Left ventricle myocardium inferior (tissue), 1 donor: ENCODE measurements at regions not wholly inside any gene's neighbourhood (a gene's known extent, or its start where the extent isn't known, plus 50 kb on each side); places are given as distances from the start of the nearest gene placed in this dataset.

Source experiments
- DNase-seq: peaks from one replicate; pipeline ENCODE4 v3.0.0-alpha.2; 2020
- H3K27ac ChIP-seq: fragments of 200-600 bp; replicated peaks from 2 replicates; pipeline ENCODE4 v1.8.0; 2021
- H3K27me3 ChIP-seq: fragments of 200-600 bp; 2 replicates; pipeline ENCODE4 v1.8.0; 2021; ENCODE audit warnings: low read depth
- H3K36me3 ChIP-seq: fragments of 200-600 bp; 2 replicates; pipeline ENCODE4 v1.8.0; 2021
- H3K4me1 ChIP-seq: fragments of 200-600 bp; 2 replicates; pipeline ENCODE4 v1.8.0; 2021
- H3K4me3 ChIP-seq: fragments of 200-600 bp; 2 replicates; pipeline ENCODE4 v1.8.0; 2021; ENCODE audit warnings: mild to moderate bottlenecking, moderate library complexity
- H3K9me3 ChIP-seq: fragments of 200-600 bp; replicated peaks from 2 replicates; pipeline ENCODE4 v1.8.0; 2021
- intact Hi-C: fragments of 100-400 bp; cut with micrococcal nuclease; formaldehyde crosslinking; loops from one replicate; pipeline ENCODE4 v1.11.0; 2022
- TF ChIP-seq, protein P1 (sequence below): fragments of 200-600 bp; IDR thresholded peaks from 2 replicates; pipeline ENCODE4 v1.8.0; 2021; ENCODE audit warnings: antibody characterized with exemption, mild to moderate bottlenecking, borderline replicate concordance
- donor health status: DM: no; HTN: yes; CAD: no; lungs with severe emphysema.

DNA sequence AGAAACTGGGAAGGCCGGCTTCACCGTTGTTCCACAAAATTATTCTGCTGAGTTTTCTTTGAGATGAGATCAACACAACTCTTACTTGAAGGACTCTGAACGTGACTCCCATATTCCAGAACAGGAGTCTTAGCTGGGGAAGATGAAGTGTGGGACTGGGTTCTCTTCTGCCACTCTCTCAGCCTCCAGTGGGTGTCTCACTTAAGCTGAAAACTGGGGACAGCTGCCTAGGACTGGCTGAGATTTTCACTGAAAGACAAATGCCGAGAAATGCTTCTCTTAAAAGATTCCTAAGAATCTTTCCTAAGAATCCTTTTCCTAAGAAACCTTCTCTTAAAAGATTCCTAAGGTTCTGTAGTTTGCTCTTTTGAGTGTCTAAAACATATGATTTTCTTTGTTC is 156.6 kb upstream of the LHCGR start:
- Histone ChIP-seq H3K4me3 (no peak overlapping the region), H3K4me1 (no peaks in the 10 kb centered on the region), H3K9me3 (no peaks in the 10 kb centered on the region), H3K27me3 (no peaks in the 10 kb centered on the region), H3K27ac (no peak overlapping the region), H3K36me3 (no peaks in the 10 kb centered on the region)
- TF ChIP-seq, protein P1, sequence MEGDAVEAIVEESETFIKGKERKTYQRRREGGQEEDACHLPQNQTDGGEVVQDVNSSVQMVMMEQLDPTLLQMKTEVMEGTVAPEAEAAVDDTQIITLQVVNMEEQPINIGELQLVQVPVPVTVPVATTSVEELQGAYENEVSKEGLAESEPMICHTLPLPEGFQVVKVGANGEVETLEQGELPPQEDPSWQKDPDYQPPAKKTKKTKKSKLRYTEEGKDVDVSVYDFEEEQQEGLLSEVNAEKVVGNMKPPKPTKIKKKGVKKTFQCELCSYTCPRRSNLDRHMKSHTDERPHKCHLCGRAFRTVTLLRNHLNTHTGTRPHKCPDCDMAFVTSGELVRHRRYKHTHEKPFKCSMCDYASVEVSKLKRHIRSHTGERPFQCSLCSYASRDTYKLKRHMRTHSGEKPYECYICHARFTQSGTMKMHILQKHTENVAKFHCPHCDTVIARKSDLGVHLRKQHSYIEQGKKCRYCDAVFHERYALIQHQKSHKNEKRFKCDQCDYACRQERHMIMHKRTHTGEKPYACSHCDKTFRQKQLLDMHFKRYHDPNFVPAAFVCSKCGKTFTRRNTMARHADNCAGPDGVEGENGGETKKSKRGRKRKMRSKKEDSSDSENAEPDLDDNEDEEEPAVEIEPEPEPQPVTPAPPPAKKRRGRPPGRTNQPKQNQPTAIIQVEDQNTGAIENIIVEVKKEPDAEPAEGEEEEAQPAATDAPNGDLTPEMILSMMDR, result peak; percentile 33
- intact Hi-C loops, result no loop called here
- DNase-seq, result no peak

DNA sequence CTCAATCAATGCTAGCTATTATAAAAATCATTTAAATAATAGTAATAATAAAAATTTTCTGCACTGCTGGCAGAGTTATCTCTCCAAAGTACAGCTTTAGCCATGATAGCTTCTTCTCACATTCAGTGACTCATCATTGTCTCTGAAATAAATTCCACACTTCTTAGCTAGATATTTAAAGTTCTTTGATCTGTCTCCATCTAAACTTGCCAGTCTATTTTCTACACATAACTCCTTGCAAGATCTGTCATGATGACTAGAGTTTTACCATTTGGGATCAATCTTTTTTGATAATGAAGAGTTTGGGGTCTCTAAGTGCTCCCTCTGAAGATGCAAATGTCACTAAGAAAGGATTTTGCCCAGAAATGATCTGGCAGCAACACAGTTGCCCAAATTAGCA is 155.4 kb upstream of the LHCGR start:
- Histone ChIP-seq H3K36me3 (no peaks in the 10 kb centered on the region), H3K9me3 (no peaks in the 10 kb centered on the region), H3K27me3 (no peaks in the 10 kb centered on the region), H3K4me1 (no peaks in the 10 kb centered on the region), H3K27ac (no peak overlapping the region), H3K4me3 (no peak overlapping the region)
- TF ChIP-seq, protein P1, result no peak
- intact Hi-C loops, result no loop called here
- DNase-seq, result no peak

DNA sequence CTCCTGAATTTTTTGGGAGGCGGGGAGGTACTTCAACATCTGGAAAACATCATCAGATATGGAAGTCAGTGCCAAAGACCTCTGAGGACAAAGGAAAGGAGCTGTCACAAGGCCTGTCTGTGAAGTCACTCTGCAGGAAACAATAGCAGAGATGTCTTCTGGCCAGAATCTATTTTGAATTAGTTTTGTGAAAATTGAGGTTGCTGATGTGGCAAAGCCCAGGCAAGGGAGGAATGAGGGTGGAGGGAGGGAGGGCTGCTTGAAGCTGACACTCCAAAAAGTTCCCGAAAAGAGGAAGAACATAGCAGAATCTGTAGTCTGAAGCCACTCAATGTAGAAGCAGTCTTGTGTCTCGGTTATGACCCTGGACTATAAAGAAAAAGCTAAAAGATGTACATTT is 151.1 kb upstream of the LHCGR start:
- TF ChIP-seq, protein P1, result no peak
- H3K4me3 ChIP-seq, result no peak overlapping the region
- intact Hi-C loops, result no loop called here
- no peaks in the 10 kb centered on the region for H3K36me3 ChIP-seq
- no peak overlapping the region for H3K27ac ChIP-seq
- peaks cover 15% of the 10 kb centered on the region for H3K27me3 ChIP-seq
- no peaks in the 10 kb centered on the region for H3K9me3 ChIP-seq
- H3K4me1 ChIP-seq, result no peaks in the 10 kb centered on the region
- DNase-seq, result no peak

DNA sequence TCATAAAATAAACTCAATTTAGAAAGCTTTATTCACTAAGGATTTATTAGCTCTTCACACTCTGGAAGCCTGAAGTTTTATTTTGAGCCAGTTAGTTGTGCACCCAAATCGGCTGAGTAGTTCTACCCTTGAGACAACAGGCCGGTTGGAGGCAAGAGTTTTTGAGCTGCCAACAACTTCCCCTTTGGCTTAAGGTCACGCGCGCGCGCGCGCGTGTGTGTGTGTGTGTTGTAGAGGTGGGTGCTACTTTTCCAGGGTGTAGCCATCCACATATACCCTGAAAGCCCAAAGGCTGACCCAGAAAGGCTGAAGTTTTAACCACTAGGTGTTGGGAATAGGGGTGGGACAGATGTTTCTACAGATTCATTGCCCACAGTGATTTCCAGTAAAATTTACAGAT is 150.2 kb upstream of the LHCGR start:
- H3K27ac ChIP-seq, result no peak overlapping the region
- DNase-seq, result no peak
- H3K36me3 ChIP-seq, result no peaks in the 10 kb centered on the region
- H3K4me1 ChIP-seq, result no peaks in the 10 kb centered on the region
- H3K27me3 ChIP-seq, result peaks cover 15% of the 10 kb centered on the region
- no peak overlapping the region for H3K4me3 ChIP-seq
- no peaks in the 10 kb centered on the region for H3K9me3 ChIP-seq
- intact Hi-C loops, result no loop called here
- TF ChIP-seq, protein P1, result no peak

DNA sequence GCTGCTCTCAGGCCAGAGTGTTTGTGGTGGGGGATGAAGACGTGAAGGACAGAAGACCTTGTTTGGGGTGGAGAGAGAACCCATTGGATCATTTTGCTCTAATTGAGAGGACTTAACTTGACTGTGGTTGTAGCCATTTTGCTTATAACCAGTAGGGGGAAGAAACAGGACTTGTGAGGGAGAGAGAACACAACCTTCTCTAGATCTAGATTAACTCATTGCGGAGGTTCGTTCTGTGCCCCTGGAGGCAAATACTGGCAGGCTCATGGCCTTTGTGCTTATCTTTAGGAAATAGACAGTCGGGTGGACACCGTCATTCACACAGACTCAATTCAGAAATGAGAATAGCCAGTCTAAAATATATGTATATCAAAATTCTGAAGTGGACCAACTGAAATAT is 147.0 kb upstream of the LHCGR start:
- intact Hi-C loops, result no loop called here
- H3K4me3 ChIP-seq, result no peak overlapping the region
- no peak overlapping the region for H3K27ac ChIP-seq
- no peaks in the 10 kb centered on the region for H3K9me3 ChIP-seq
- TF ChIP-seq, protein P1, result no peak
- H3K36me3 ChIP-seq, result no peaks in the 10 kb centered on the region
- DNase-seq, result no peak
- peaks cover 24% of the 10 kb centered on the region for H3K27me3 ChIP-seq
- no peaks in the 10 kb centered on the region for H3K4me1 ChIP-seq

DNA sequence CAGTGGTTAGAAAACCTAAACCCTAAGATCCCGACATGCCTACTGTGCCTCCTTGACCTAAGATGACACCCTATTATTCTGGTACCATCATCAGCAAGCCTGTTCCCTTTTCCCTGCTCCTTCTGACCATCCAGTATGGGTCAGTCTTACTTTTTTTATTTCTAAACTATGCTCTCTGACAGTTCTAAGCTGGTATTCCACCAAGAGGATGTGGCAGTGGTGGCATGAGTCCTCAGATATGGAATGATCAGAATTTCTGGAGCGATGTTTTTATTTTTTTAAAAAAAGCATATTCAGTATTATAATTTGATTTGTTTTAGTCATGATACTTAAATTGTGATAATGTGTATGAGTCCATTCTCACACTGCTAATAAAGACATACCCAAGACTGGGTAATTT is 145.9 kb upstream of the LHCGR start:
- intact Hi-C loops, result no loop called here

More for the DNA sequence above, 145.9 kb upstream of the LHCGR start:
- no peaks in the 10 kb centered on the region for H3K36me3 ChIP-seq
- H3K9me3 ChIP-seq, result no peaks in the 10 kb centered on the region
- TF ChIP-seq, protein P1, result no peak
- H3K4me1 ChIP-seq, result no peaks in the 10 kb centered on the region
- H3K4me3 ChIP-seq, result no peak overlapping the region
- no peak overlapping the region for H3K27ac ChIP-seq
- DNase-seq, result no peak
- peaks cover 24% of the 10 kb centered on the region for H3K27me3 ChIP-seq
